Endothelial cell of umbilical vein (primary cell): ENCODE measurements at regions not wholly inside any gene's neighbourhood (a gene's known extent, or its start where the extent isn't known, plus 50 kb on each side); places are given as distances from the start of the nearest gene placed in this dataset.

Experiments used
- BruUV-seq: library from RNA; stranded (reverse); fragments of 400-500 nt; replicated peaks from 2 replicates; lab custom pipeline; 2021; lab: Mats Ljungman, UMichigan
- CTCF ChIA-PET: fragments of 300-600, 350-600 bp; sonication (Branson Sonifier 250); formaldehyde crosslinking; loops from one replicate; lab custom pipeline; 2021; ENCODE audit warnings: antibody characterized with exemption, inconsistent platforms; lab: Charles Lee
- POLR2A ChIA-PET: fragments of 300-600, 350-600 bp; sonication (Branson Sonifier 250); formaldehyde crosslinking; loops from one replicate; lab custom pipeline; 2021; ENCODE audit warnings: antibody characterized with exemption, inconsistent platforms; lab: Charles Lee
- DNase-seq: peaks from one replicate; pipeline ENCODE4 v3.0.0-alpha.2; 2011; ENCODE audit warnings: low read depth, low spot score
- FAIRE-seq: peaks from 2 replicates; lab custom pipeline; 2011; peaks lifted over from hg19 to GRCh38; lab: Jason Lieb, UNC
- H2AFZ ChIP-seq: 2 replicates; pipeline ENCODE4 v1.6.0; 2012; ENCODE audit warnings: low read depth, low read length, control low read depth, inconsistent platforms
- H3K27ac ChIP-seq: 2 replicates; pipeline ENCODE4 v1.5.1; 2011; ENCODE audit warnings: low read depth, mild to moderate bottlenecking, control low read depth, low read length, moderate library complexity; ENCODE audit not compliant: insufficient read depth
- H3K27me3 ChIP-seq, 2 experiments: 2 replicates each; pipeline versions ENCODE4 v1.6.0 to v1.6.1; 2011; ENCODE audit warnings: low read length in 2 of 2, mixed read lengths in 1 of 2; ENCODE audit not compliant: control insufficient read depth in 2 of 2, insufficient read depth in 2 of 2
- H3K36me3 ChIP-seq, 2 experiments: 2 replicates in 1 of 2; 3 replicates in 1 of 2; pipeline ENCODE4 v1.5.1; 2011; ENCODE audit warnings: low read length in 2 of 2, mild to moderate bottlenecking in 1 of 2, moderate library complexity in 1 of 2; ENCODE audit not compliant: control insufficient read depth in 2 of 2, insufficient read depth in 2 of 2; ENCODE audit errors: extremely low read depth in 1 of 2
- H3K4me1 ChIP-seq: 3 replicates; pipeline ENCODE4 v1.5.1; 2011; ENCODE audit warnings: mild to moderate bottlenecking, low read length; ENCODE audit not compliant: control insufficient read depth, insufficient read depth; ENCODE audit errors: extremely low read depth
- H3K4me2 ChIP-seq: 2 replicates; pipeline ENCODE4 v1.6.1; 2011; ENCODE audit warnings: low read length, control low read depth, mixed read lengths; ENCODE audit not compliant: insufficient read depth
- H3K4me3 ChIP-seq, 3 experiments: fragments of 200-600 bp in 1 of 3; sonication (generic), shearing (Covaris generic) in 1 of 3; replicated peaks in 1 of 3; 2 replicates each; pipeline ENCODE4 v1.5.1; 2011 to 2016; ENCODE audit warnings: control low read depth in 3 of 3, low read length in 3 of 3, mild to moderate bottlenecking in 2 of 3, inconsistent platforms in 1 of 3, low read depth in 1 of 3, moderate library complexity in 1 of 3; ENCODE audit not compliant: insufficient read depth in 1 of 3
- H3K79me2 ChIP-seq: 2 replicates; pipeline ENCODE4 v1.6.0; 2012; ENCODE audit warnings: low read length, inconsistent platforms; ENCODE audit not compliant: control insufficient read depth, insufficient read depth
- H3K9ac ChIP-seq: replicated peaks from 2 replicates; pipeline ENCODE3; 2011; ENCODE audit warnings: low read length, control low read depth; ENCODE audit not compliant: insufficient read depth; ENCODE audit errors: extremely low read depth
- H3K9me1 ChIP-seq: replicated peaks from 3 replicates; pipeline ENCODE4 v1.6.0; 2011; ENCODE audit warnings: mild to moderate bottlenecking, low read length; ENCODE audit not compliant: control insufficient read depth, insufficient read depth; ENCODE audit errors: extremely low read depth
- H3K9me3 ChIP-seq: replicated peaks from 2 replicates; pipeline ENCODE4 v1.5.1; 2012; ENCODE audit warnings: low read length, inconsistent platforms; ENCODE audit not compliant: control insufficient read depth, insufficient read depth
- H4K20me1 ChIP-seq: replicated peaks from 2 replicates; pipeline ENCODE3; 2011; ENCODE audit warnings: mild to moderate bottlenecking, low read length; ENCODE audit not compliant: control insufficient read depth, insufficient read depth; ENCODE audit errors: extremely low read depth
- CTCF ChIP-seq, 2 donors: IDR thresholded peaks; 1 replicate in 1 of 2; 2 replicates in 1 of 2; pipeline ENCODE4 v1.5.1; 2011; ENCODE audit warnings: low read length in 2 of 2, mild to moderate bottlenecking in 2 of 2, moderate library complexity in 2 of 2, control low read depth in 1 of 2, inconsistent platforms in 1 of 2, low read depth in 1 of 2; ENCODE audit not compliant: insufficient read depth in 1 of 2; ENCODE audit errors: extremely low read depth in 1 of 2
- EZH2 ChIP-seq: IDR thresholded peaks from 2 replicates; pipeline ENCODE4 v1.6.1; 2012; ENCODE audit warnings: borderline replicate concordance, low read depth, mild to moderate bottlenecking, moderate library complexity, low read length, inconsistent platforms; ENCODE audit not compliant: severe bottlenecking
- FOS ChIP-seq: IDR thresholded peaks from 2 replicates; pipeline ENCODE4 v1.6.1; 2011; ENCODE audit warnings: mild to moderate bottlenecking, low read length, moderate library complexity, borderline replicate concordance; ENCODE audit not compliant: insufficient read depth
- GATA2 ChIP-seq: IDR thresholded peaks from 2 replicates; pipeline ENCODE4 v1.7.0; 2011; ENCODE audit warnings: low read depth, mild to moderate bottlenecking, moderate library complexity, mixed read lengths, low read length; ENCODE audit not compliant: insufficient read length, insufficient read depth
- JUN ChIP-seq: IDR thresholded peaks from 2 replicates; pipeline ENCODE4 v1.6.1; 2011; ENCODE audit warnings: borderline replicate concordance, low read depth; ENCODE audit not compliant: insufficient read length, insufficient read depth
- MYC ChIP-seq: IDR thresholded peaks from one replicate; pipeline ENCODE4 v1.6.1; 2011; ENCODE audit warnings: mild to moderate bottlenecking, low read depth, low read length
- dilution Hi-C: fragments of 300-500 bp; cut with MboI; formaldehyde crosslinking; loops from one replicate; pipeline ENCODE4 v1.15.0; 2019; ENCODE audit warnings: low sequenced_read_pairs; ENCODE audit not compliant: extremely low pct_ligation_motif_present
- intact Hi-C: fragments of 100-400 bp; cut with micrococcal nuclease; formaldehyde crosslinking; loops from one replicate; pipeline ENCODE4 v1.10.0; 2022

GRCh38 chr6:91412532-91412931, 825.7 kb upstream of the MAP3K7 start:
- no peak overlapping the region for H3K4me2 ChIP-seq
- no peak for FAIRE-seq
- dilution Hi-C loops (no loop called here), intact Hi-C loops (no loop called here)
- no peak overlapping the region for H3K4me3 ChIP-seq
- H3K4me1 ChIP-seq, result no peaks in the 10 kb centered on the region
- no peak overlapping the region for H3K27ac ChIP-seq
- no peak overlapping the region for H2AFZ ChIP-seq
- no peak for TF ChIP-seq GATA2
- no peak for TF ChIP-seq EZH2
- no peak for TF ChIP-seq JUN
- TF ChIP-seq FOS, result no peak
- TF ChIP-seq MYC, result no peak
- no peak for TF ChIP-seq CTCF (IDR thresholded peaks at IDR 0.05; ENCODE audit: extremely low read depth in 1 of 2, insufficient read depth in 1 of 2, low read depth in 1 of 2, low read length in 2 of 2)
- CTCF ChIA-PET, result interaction anchor here (0.8 to 1.9 kb wide), 8 partner anchors 12 to 1235 kb away, joined by 3 to 17 read pairs (median 4); no protein-coding TSS in a partner anchor
- POLR2A ChIA-PET, result no interaction called here
- H3K9me3 ChIP-seq, result no peaks in the 10 kb centered on the region
- no peaks in the 10 kb centered on the region for H3K36me3 ChIP-seq
- no peaks in the 10 kb centered on the region for H3K9me1 ChIP-seq
- no peaks in the 10 kb centered on the region for H4K20me1 ChIP-seq
- no peak overlapping the region for H3K9ac ChIP-seq
- DNase-seq, result peak; percentile 8
- BruUV-seq, result no TSS peak
- no peaks in the 10 kb centered on the region for H3K79me2 ChIP-seq
- H3K27me3 ChIP-seq, result no peaks in the 10 kb centered on the region

- dilution Hi-C loops, result no loop called here
- H3K9me1 ChIP-seq, result no peaks in the 10 kb centered on the region
Observed at GRCh38 chr6:91407706-91408105, 820.8 kb upstream of the MAP3K7 start.

More at GRCh38 chr6:91407706-91408105, 820.8 kb upstream of the MAP3K7 start:
- Histone ChIP-seq H3K4me2 (no peak overlapping the region), H4K20me1 (no peaks in the 10 kb centered on the region), H3K9me3 (no peaks in the 10 kb centered on the region), H3K4me1 (no peaks in the 10 kb centered on the region), H2AFZ (no peak overlapping the region), H3K9ac (no peak overlapping the region), H3K27me3 (no peaks in the 10 kb centered on the region), H3K27ac (no peak overlapping the region), H3K79me2 (no peaks in the 10 kb centered on the region), H3K4me3 (no peak overlapping the region), H3K36me3 (no peaks in the 10 kb centered on the region)
- intact Hi-C loops, result no loop called here
- TF ChIP-seq FOS, result no peak
- no peak for TF ChIP-seq MYC
- FAIRE-seq, result no peak
- no TSS peak for BruUV-seq
- ChIA-PET CTCF (no interaction called here), POLR2A (no interaction called here)
- no peak for DNase-seq
